ENCODE measurements at regions not wholly inside any gene's neighbourhood (a gene's known extent, or its start where the extent isn't known, plus 50 kb on each side); places are given as distances from the start of the nearest gene placed in this dataset.

DNA sequence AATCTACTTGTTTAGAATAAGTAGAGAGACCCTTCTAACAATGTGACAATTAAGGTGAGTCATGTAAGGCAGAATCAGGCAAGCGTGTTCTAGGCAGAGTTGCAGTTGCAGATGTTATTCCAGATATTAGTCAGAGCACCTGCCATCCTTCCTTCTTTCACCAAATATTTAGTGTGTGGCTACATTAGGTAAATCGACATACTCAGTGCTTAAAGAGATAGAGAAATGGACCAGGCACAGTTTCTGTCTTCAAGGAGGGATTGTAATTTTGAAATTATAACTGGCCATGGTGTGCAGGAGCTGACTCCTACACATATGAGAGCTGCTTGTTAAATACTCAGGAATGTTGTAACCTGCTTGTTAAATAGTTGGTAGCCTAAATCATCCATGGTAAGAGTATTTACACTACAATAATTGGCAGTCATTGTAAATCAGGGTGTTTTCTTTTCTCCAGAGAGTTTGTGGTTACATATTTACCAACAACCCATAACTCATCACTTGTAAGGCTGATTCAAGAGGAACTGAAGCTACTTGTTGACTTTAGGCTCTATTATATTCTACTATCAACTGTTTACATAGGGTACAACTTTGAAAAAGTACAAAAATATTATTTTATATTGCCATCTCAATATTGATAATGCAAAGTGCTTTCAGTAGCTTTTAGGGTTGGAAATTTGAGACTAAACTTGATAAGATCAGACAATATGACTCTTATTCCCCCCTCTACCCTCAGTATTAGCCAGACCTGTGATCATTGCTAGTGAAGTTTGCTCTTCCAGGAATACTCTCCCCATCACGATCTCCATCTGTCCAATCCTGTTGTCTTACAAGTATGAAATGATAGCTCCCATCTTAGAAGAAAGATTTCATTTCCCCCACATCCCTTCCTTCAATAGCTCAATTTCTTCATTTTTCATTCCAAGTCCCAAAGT lies 607.1 kb downstream of the COL12A1 start:
- no peak for DNase-seq (ENCODE audit: low spot score)
- ChIA-PET POLR2A (no interaction called here), CTCF (ENCODE audit: unreplicated experiment) (no interaction called here)
- BruUV-seq (replicated peaks), result no TSS peak
- Histone ChIP-seq H3K36me3 (ENCODE audit: insufficient read depth, low read length) (no peaks in the 10 kb centered on the region), H3K79me2 (ENCODE audit: insufficient read depth, low read depth, low read length) (no peaks in the 10 kb centered on the region), H4K20me1 (ENCODE audit: insufficient read depth, low read length) (no peaks in the 10 kb centered on the region), H3K4me1 (ENCODE audit: insufficient read depth, low read length, poor library complexity, severe bottlenecking) (no peaks in the 10 kb centered on the region), H3K9me2 (ENCODE audit: insufficient read depth, low read length) (no peaks in the 10 kb centered on the region), H3K4me3 (ENCODE audit: low read depth, low read length, poor library complexity, severe bottlenecking) (no peak overlapping the region), H3K9me3 (ENCODE audit: low read length) (no peaks in the 10 kb centered on the region), H2AFZ (ENCODE audit: low read length) (no peak overlapping the region), H3K4me2 (ENCODE audit: low read length) (no peak overlapping the region), H3K27ac (ENCODE audit: low read depth, low read length, poor library complexity, severe bottlenecking) (no peak overlapping the region)
- no peak for TF ChIP-seq EZH2phosphoT487 (IDR thresholded peaks at IDR 0.05; ENCODE audit: borderline replicate concordance, low read depth, low read length)
- no peak for TF ChIP-seq CTCF (conservative IDR thresholded peaks at IDR 0.05; ENCODE audit: low read length)
- intact Hi-C loops (cut with micrococcal nuclease; ENCODE audit: unreplicated experiment), result no loop called here

- TF ChIP-seq EZH2phosphoT487 (IDR thresholded peaks at IDR 0.05; ENCODE audit: borderline replicate concordance, low read depth, low read length) (no peak), CTCF (conservative IDR thresholded peaks at IDR 0.05; ENCODE audit: low read length) (no peak)
- POLR2A ChIA-PET, result no interaction called here
- no peaks in the 10 kb centered on the region for H3K9me2 ChIP-seq (ENCODE audit: insufficient read depth, low read length)
- CTCF ChIA-PET (ENCODE audit: unreplicated experiment), result no interaction called here
- BruUV-seq (replicated peaks), result no TSS peak
- H3K27ac ChIP-seq (ENCODE audit: low read depth, low read length, poor library complexity, severe bottlenecking), result no peak overlapping the region
- no peak overlapping the region for H2AFZ ChIP-seq (ENCODE audit: low read length)
- H3K4me2 ChIP-seq (ENCODE audit: low read length), result no peak overlapping the region
- no peaks in the 10 kb centered on the region for H4K20me1 ChIP-seq (ENCODE audit: insufficient read depth, low read length)
- no peaks in the 10 kb centered on the region for H3K4me1 ChIP-seq (ENCODE audit: insufficient read depth, low read length, poor library complexity, severe bottlenecking)
- intact Hi-C loops (cut with micrococcal nuclease; ENCODE audit: unreplicated experiment), result no loop called here
- H3K79me2 ChIP-seq (ENCODE audit: insufficient read depth, low read depth, low read length), result no peaks in the 10 kb centered on the region
- DNase-seq (ENCODE audit: low spot score), result no peak
- no peak overlapping the region for H3K4me3 ChIP-seq (ENCODE audit: low read depth, low read length, poor library complexity, severe bottlenecking)
- H3K36me3 ChIP-seq (ENCODE audit: insufficient read depth, low read length), result no peaks in the 10 kb centered on the region
- no peaks in the 10 kb centered on the region for H3K9me3 ChIP-seq (ENCODE audit: low read length)
These were observed 608.0 kb downstream of the COL12A1 start for GRCh38 chr6:74597840-74598239.

DNA sequence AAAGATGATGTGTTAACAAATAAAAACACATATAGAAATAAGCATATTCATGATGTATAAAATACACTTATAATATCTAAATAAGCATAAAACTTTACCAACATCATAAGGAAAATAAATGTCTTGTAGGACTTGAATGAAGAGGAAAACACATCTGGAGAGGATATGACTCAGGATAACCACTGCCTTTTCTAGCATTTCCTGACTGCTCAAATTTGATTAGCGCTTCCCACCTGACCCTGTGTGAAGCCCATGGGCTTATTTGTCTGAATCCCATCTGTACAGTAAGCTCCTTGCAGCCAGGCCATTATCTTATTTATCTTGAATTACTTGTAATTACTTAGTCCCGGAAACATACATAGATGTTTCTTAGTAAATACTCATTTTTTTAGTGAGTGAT lies 608.6 kb downstream of the COL12A1 start:
- H3K4me2 ChIP-seq (ENCODE audit: low read length), result no peak overlapping the region
- H3K9me2 ChIP-seq (ENCODE audit: insufficient read depth, low read length), result no peaks in the 10 kb centered on the region
- no peaks in the 10 kb centered on the region for H3K36me3 ChIP-seq (ENCODE audit: insufficient read depth, low read length)
- ChIA-PET CTCF (ENCODE audit: unreplicated experiment) (no interaction called here), POLR2A (no interaction called here)
- H3K9me3 ChIP-seq (ENCODE audit: low read length), result no peaks in the 10 kb centered on the region
- no peaks in the 10 kb centered on the region for H3K4me1 ChIP-seq (ENCODE audit: insufficient read depth, low read length, poor library complexity, severe bottlenecking)
- no peaks in the 10 kb centered on the region for H4K20me1 ChIP-seq (ENCODE audit: insufficient read depth, low read length)
- TF ChIP-seq EZH2phosphoT487 (IDR thresholded peaks at IDR 0.05; ENCODE audit: borderline replicate concordance, low read depth, low read length), result no peak
- no peak for TF ChIP-seq CTCF (conservative IDR thresholded peaks at IDR 0.05; ENCODE audit: low read length)
- no peak overlapping the region for H3K4me3 ChIP-seq (ENCODE audit: low read depth, low read length, poor library complexity, severe bottlenecking)
- no TSS peak for BruUV-seq (replicated peaks)
- intact Hi-C loops (cut with micrococcal nuclease; ENCODE audit: unreplicated experiment), result no loop called here
- H3K79me2 ChIP-seq (ENCODE audit: insufficient read depth, low read depth, low read length), result no peaks in the 10 kb centered on the region
- H3K27ac ChIP-seq (ENCODE audit: low read depth, low read length, poor library complexity, severe bottlenecking), result no peak overlapping the region
- no peak for DNase-seq (ENCODE audit: low spot score)
- H2AFZ ChIP-seq (ENCODE audit: low read length), result no peak overlapping the region
